Neural progenitor cell (in vitro differentiated cells): ENCODE measurements at regions not wholly inside any gene's neighbourhood (a gene's known extent, or its start where the extent isn't known, plus 50 kb on each side); places are given as distances from the start of the nearest gene placed in this dataset.
A peak's percentile ranks its signal among the peaks of the same experiment; 100 is the strongest.

Experiments used
- DNase-seq: peaks from one replicate; pipeline ENCODE4 v3.0.0-alpha.2; 2016; ENCODE audit warnings: low spot score
- H2AFZ ChIP-seq: fragments of 200-600 bp; sonication (generic); replicated peaks from 2 replicates; pipeline ENCODE4 v1.6.1; 2016; ENCODE audit warnings: antibody characterized with exemption
- H3F3A ChIP-seq: fragments of 200-600 bp; sonication (generic); 2 replicates; pipeline ENCODE4 v1.6.1; 2016; ENCODE audit warnings: antibody characterized with exemption, low read depth
- H3K27ac ChIP-seq: fragments of 200-600 bp; sonication (generic); 2 replicates; pipeline ENCODE4 v1.5.1; 2016; ENCODE audit warnings: mild to moderate bottlenecking
- H3K27me3 ChIP-seq: fragments of 200-600 bp; sonication (generic); 2 replicates; pipeline ENCODE4 v1.6.1; 2016; ENCODE audit warnings: mild to moderate bottlenecking, moderate library complexity
- H3K36me3 ChIP-seq: fragments of 200-600 bp; sonication (generic); 2 replicates; pipeline ENCODE4 v1.5.1; 2016
- H3K4me1 ChIP-seq: fragments of 200-600 bp; sonication (generic); 2 replicates; pipeline ENCODE4 v1.6.1; 2016; ENCODE audit warnings: mixed run types
- H3K4me2 ChIP-seq: fragments of 200-600 bp; sonication (generic); 2 replicates; pipeline ENCODE4 v1.6.1; 2016
- H3K4me3 ChIP-seq: fragments of 200-600 bp; sonication (generic); 2 replicates; pipeline ENCODE4 v1.5.1; 2016
- H3K79me2 ChIP-seq: fragments of 200-600 bp; sonication (generic); 2 replicates; pipeline ENCODE4 v1.6.1; 2016; ENCODE audit warnings: low read depth
- H3K9ac ChIP-seq: fragments of 200-600 bp; sonication (generic); 2 replicates; pipeline ENCODE4 v1.6.1; 2016
- H3K9me3 ChIP-seq: fragments of 200-600 bp; sonication (generic); 2 replicates; pipeline ENCODE4 v1.5.1; 2016; ENCODE audit warnings: low read depth
- H4K20me1 ChIP-seq: fragments of 200-600 bp; sonication (generic); 2 replicates; pipeline ENCODE4 v1.6.1; 2016; ENCODE audit warnings: low read depth
- H3K27ac Mint-ChIP-seq: 3 replicates; pipeline ENCODE4 v1.8.0; 2021; ENCODE audit warnings: mixed read lengths
- H3K27me3 Mint-ChIP-seq: 2 replicates; pipeline ENCODE4 v1.8.0; 2022; ENCODE audit warnings: low read depth, mild to moderate bottlenecking, inconsistent platforms, moderate library complexity, mixed read lengths; ENCODE audit not compliant: insufficient read depth
- H3K36me3 Mint-ChIP-seq: 3 replicates; pipeline ENCODE4 v1.8.0; 2021; ENCODE audit warnings: mixed read lengths
- H3K4me1 Mint-ChIP-seq: 3 replicates; pipeline ENCODE4 v1.8.0; 2021; ENCODE audit warnings: mixed read lengths
- H3K4me3 Mint-ChIP-seq: 3 replicates; pipeline ENCODE4 v1.8.0; 2021; ENCODE audit warnings: mild to moderate bottlenecking, moderate library complexity, mixed read lengths
- H3K9me3 Mint-ChIP-seq: 3 replicates; pipeline ENCODE4 v1.8.0; 2020; ENCODE audit warnings: mixed read lengths
- EZH2 ChIP-seq: fragments of 200-600 bp; sonication (generic); IDR thresholded peaks from 2 replicates; pipeline ENCODE4 v1.6.1; 2017; ENCODE audit warnings: antibody characterized with exemption, mild to moderate bottlenecking, moderate library complexity
- EZH2phosphoT487 ChIP-seq: fragments of 200-600 bp; sonication (generic); IDR thresholded peaks from 2 replicates; pipeline ENCODE4 v1.6.1; 2017; ENCODE audit warnings: antibody characterized with exemption
- TF ChIP-seq, protein P1 (sequence below): fragments of 200-600 bp; sonication (generic); IDR thresholded peaks from 2 replicates; pipeline ENCODE4 v1.5.1; 2017; ENCODE audit warnings: antibody characterized with exemption, mild to moderate bottlenecking

DNA sequence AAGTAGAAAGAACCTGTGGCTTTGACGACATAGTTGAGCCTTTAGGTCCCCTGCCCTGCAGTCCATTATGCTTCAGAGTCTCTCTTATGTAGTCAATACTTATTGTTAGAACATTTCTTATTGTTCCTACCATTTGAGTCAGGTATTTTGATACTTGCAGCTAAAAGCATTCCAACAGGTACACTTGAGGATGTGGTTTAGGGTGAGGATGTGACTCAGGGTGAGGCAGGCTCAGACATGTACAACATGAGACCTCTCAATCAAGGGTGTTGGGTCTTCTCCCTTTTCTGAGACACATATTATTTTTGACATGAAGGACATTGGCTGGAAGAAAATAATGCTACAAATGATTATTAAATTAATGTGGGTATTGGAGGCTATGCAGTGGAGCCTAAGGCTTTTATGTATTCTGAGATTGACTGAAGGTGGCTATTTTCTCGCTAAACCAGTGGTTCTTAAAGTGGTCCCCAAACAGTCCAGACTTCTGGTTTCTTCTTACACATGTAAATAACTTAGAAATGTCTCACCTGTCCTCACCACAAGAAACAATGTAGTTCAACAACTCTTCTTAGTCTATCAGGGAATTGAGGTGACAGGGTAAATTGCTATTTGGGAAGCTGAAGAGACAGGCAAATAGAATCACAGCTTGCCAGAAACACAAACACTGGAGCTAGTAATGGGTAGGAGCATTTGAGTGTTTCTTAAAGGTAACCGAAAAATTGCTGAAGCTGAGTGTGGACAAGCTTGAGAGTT, 135.5 kb upstream of the ZPLD1 start:
- Histone ChIP-seq H4K20me1 (no peaks in the 10 kb centered on the region), H2AFZ (peak overlapping the region; percentile 54), H3K79me2 (no peaks in the 10 kb centered on the region), H3K4me2 (no peak overlapping the region), H3K36me3 (no peaks in the 10 kb centered on the region), H3K27me3 (no peaks in the 10 kb centered on the region), H3K4me3 (no peak overlapping the region), H3K9me3 (no peaks in the 10 kb centered on the region), H3K9ac (no peak overlapping the region), H3F3A (no peaks in the 10 kb centered on the region), H3K27ac (no peak overlapping the region), H3K4me1 (peaks cover 10% of the 10 kb centered on the region)
- H3K4me1 Mint-ChIP-seq = peaks cover 9% of the 10 kb centered on the region
- H3K4me3 Mint-ChIP-seq = no peak overlapping the region
- H3K36me3 Mint-ChIP-seq = no peaks in the 10 kb centered on the region
- H3K9me3 Mint-ChIP-seq = no peaks in the 10 kb centered on the region
- H3K27ac Mint-ChIP-seq = no peak overlapping the region
- DNase-seq = no peak
- TF ChIP-seq, protein P1, sequence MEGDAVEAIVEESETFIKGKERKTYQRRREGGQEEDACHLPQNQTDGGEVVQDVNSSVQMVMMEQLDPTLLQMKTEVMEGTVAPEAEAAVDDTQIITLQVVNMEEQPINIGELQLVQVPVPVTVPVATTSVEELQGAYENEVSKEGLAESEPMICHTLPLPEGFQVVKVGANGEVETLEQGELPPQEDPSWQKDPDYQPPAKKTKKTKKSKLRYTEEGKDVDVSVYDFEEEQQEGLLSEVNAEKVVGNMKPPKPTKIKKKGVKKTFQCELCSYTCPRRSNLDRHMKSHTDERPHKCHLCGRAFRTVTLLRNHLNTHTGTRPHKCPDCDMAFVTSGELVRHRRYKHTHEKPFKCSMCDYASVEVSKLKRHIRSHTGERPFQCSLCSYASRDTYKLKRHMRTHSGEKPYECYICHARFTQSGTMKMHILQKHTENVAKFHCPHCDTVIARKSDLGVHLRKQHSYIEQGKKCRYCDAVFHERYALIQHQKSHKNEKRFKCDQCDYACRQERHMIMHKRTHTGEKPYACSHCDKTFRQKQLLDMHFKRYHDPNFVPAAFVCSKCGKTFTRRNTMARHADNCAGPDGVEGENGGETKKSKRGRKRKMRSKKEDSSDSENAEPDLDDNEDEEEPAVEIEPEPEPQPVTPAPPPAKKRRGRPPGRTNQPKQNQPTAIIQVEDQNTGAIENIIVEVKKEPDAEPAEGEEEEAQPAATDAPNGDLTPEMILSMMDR = no peak
- TF ChIP-seq EZH2 (no peak), EZH2phosphoT487 (no peak)
- no peaks in the 10 kb centered on the region for H3K27me3 Mint-ChIP-seq

DNA sequence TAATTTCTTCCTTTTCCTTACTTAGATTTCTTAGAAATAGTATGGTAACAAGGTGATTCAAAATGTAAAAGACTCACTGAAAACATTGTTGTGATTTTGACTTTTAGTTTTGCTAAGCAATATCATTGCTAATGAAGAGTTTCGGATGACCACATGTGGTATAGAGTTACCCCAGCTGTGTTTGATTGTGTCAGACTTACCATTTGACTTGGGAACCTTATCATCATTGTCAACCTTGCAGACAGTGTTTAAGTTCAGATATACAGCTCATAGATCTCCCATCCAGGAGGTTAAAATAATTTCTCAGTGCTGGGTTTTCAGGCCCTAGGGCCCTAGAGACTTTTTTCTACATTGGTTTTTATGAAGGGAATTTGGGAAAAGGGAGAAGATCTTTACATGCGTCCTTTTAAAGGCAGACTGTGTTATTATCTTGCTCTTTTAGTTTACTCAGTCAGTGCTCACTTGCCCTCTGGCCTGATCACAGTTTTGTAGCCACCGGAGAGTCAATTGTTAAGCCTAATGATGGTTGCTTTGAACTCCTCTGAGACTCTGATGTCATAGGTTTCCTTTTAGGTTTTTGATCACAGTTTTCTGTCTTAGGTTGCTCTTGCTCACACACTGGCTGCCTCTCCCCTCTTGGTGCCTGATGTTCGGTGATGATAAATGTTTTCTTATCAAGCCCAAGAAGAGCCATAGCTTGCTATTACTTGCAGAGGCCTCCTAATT, 133.5 kb upstream of the ZPLD1 start:
- no peak overlapping the region for H3K27ac ChIP-seq
- peak overlapping the region; percentile 85 for H2AFZ ChIP-seq
- no peaks in the 10 kb centered on the region for H3K36me3 ChIP-seq
- peaks cover 9% of the 10 kb centered on the region for H3K4me1 Mint-ChIP-seq
- TF ChIP-seq, protein P1 = no peak
- TF ChIP-seq EZH2 (no peak), EZH2phosphoT487 (no peak)
- peak overlapping the region; percentile 21 for H3K4me2 ChIP-seq
- no peaks in the 10 kb centered on the region for H3K27me3 Mint-ChIP-seq
- H3K4me3 ChIP-seq = no peak overlapping the region
- no peaks in the 10 kb centered on the region for H3K9me3 ChIP-seq
- H3K79me2 ChIP-seq = no peaks in the 10 kb centered on the region
- H3K4me1 ChIP-seq = peaks cover 10% of the 10 kb centered on the region
- H3K36me3 Mint-ChIP-seq = no peaks in the 10 kb centered on the region
- H3K9me3 Mint-ChIP-seq = no peaks in the 10 kb centered on the region
- no peaks in the 10 kb centered on the region for H3K27me3 ChIP-seq
- H4K20me1 ChIP-seq = no peaks in the 10 kb centered on the region
- H3K4me3 Mint-ChIP-seq = no peak overlapping the region
- H3K9ac ChIP-seq = no peak overlapping the region
- H3F3A ChIP-seq = no peaks in the 10 kb centered on the region
- H3K27ac Mint-ChIP-seq = no peak overlapping the region
- DNase-seq = peak; percentile 8

DNA sequence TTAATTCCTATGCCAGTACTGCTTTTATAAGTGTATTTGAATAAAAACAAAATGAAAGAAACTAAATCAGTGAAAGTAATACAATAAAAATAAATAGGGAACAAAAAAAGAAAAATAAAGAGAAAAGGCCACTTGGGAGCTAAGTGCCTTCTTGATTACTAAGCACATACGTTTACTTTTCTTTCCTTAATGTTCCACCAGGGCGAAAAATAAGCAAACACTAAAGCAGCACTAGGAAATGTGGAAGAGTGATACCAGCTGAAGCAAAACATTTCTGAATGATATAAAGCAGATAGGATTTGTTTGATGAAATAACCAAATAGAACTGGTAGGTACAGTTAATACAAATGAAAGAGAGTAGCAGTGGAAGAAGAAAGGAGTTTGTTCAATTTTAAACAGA, 132.8 kb upstream of the ZPLD1 start:
- Histone ChIP-seq H4K20me1 (no peaks in the 10 kb centered on the region), H3K9ac (no peak overlapping the region), H3K27ac (no peak overlapping the region), H3K36me3 (no peaks in the 10 kb centered on the region), H3K4me3 (no peak overlapping the region), H3K4me1 (peaks cover 10% of the 10 kb centered on the region), H3K27me3 (no peaks in the 10 kb centered on the region), H3F3A (no peaks in the 10 kb centered on the region), H3K4me2 (peak overlapping the region; percentile 21), H3K79me2 (no peaks in the 10 kb centered on the region), H2AFZ (peak overlapping the region; percentile 8), H3K9me3 (no peaks in the 10 kb centered on the region)
- H3K4me1 Mint-ChIP-seq = peaks cover 9% of the 10 kb centered on the region
- no peak overlapping the region for H3K27ac Mint-ChIP-seq
- peaks cover 3% of the 10 kb centered on the region for H3K9me3 Mint-ChIP-seq
- no peak for DNase-seq
- no peaks in the 10 kb centered on the region for H3K36me3 Mint-ChIP-seq
- no peak for TF ChIP-seq EZH2
- TF ChIP-seq, protein P1 = no peak
- no peak for TF ChIP-seq EZH2phosphoT487
- H3K4me3 Mint-ChIP-seq = no peak overlapping the region
- H3K27me3 Mint-ChIP-seq = no peaks in the 10 kb centered on the region
